ENCODE measurements at regions not wholly inside any gene's neighbourhood (a gene's known extent, or its start where the extent isn't known, plus 50 kb on each side); places are given as distances from the start of the nearest gene placed in this dataset.

DNA sequence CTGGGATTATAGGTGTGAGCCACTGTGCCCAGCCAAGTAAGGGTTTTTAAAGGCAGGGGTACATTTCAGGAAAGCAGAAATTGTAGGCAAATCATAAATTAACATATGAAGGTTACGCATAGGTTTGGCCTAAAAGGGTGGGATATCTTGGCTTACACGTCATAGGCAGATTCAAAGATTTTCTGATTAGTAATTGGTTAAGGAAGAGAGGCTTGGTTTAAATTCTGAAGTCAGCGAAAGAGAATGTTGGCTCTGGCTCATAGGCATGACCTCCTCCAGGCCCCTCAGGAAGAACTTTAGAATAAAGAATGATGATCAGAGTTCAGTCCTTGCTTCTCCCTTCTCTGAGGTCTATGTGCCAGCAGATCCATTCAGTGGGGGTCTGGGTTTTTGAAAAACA lies 124.8 kb upstream of the RBBP6 start:
- Histone ChIP-seq H3K9me3 (ENCODE audit: low read length) (no peaks in the 10 kb centered on the region), H3K36me3 (ENCODE audit: insufficient read depth, low read length) (no peaks in the 10 kb centered on the region), H3K27ac (ENCODE audit: low read depth, low read length) (no peak overlapping the region), H3K4me1 (ENCODE audit: insufficient read depth, low read length) (no peaks in the 10 kb centered on the region), H3K27me3 (ENCODE audit: insufficient read depth, low read length, poor library complexity, severe bottlenecking) (no peaks in the 10 kb centered on the region), H3K4me3 (ENCODE audit: low read length) (no peak overlapping the region)
- POLR2A ChIA-PET: no interaction called here
- no peak overlapping the region for H3K4me3 Mint-ChIP-seq
- H3K27ac Mint-ChIP-seq: no peak overlapping the region
- H3K4me1 Mint-ChIP-seq: no peaks in the 10 kb centered on the region
- H3K36me3 Mint-ChIP-seq: no peaks in the 10 kb centered on the region
- DNase-seq: no peak
- CTCF ChIA-PET: no interaction called here
- peaks cover 6 to 25% of the 10 kb centered on the region in 2 donors for H3K27me3 Mint-ChIP-seq
- peaks cover 0 to 6% (median 0%) of the 10 kb centered on the region in 5 donors for H3K9me3 Mint-ChIP-seq

DNA sequence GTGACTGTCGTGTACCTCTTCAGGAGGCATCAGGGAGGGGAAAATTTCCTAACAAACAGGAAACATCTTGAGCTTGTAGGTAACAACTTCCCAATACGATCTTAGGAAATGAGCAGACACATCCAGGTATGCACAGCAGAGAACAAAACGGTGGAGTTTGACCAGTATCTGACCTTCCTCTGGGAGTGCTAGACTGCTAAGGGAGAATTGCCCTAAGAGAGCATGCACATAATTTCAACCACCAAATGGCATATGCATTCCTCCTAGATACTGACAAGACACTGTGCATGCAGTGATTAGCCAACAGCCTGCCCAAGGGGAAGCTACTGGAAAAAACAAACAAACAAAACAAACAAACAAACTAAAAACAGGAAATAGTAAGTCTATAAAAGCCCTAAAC lies 120.6 kb upstream of the RBBP6 start:
- no peaks in the 10 kb centered on the region for H3K36me3 Mint-ChIP-seq
- no peak overlapping the region for H3K27ac Mint-ChIP-seq
- no peaks in the 10 kb centered on the region for H3K4me1 Mint-ChIP-seq
- ChIA-PET POLR2A (no interaction called here), CTCF (no interaction called here)
- no peaks in the 10 kb centered on the region for H3K36me3 ChIP-seq (ENCODE audit: insufficient read depth, low read length)
- no peaks in the 10 kb centered on the region for H3K4me1 ChIP-seq (ENCODE audit: insufficient read depth, low read length)
- no peak for DNase-seq
- no peaks in the 10 kb centered on the region for H3K27me3 ChIP-seq (ENCODE audit: insufficient read depth, low read length, poor library complexity, severe bottlenecking)
- H3K27me3 Mint-ChIP-seq: peaks cover 6 to 30% of the 10 kb centered on the region in 2 donors
- H3K27ac ChIP-seq (ENCODE audit: low read depth, low read length): no peak overlapping the region
- H3K9me3 ChIP-seq (ENCODE audit: low read length): no peaks in the 10 kb centered on the region
- H3K4me3 ChIP-seq (ENCODE audit: low read length): no peak overlapping the region
- H3K9me3 Mint-ChIP-seq: peaks cover 0 to 6% (median 0%) of the 10 kb centered on the region in 5 donors
- no peak overlapping the region for H3K4me3 Mint-ChIP-seq

DNA sequence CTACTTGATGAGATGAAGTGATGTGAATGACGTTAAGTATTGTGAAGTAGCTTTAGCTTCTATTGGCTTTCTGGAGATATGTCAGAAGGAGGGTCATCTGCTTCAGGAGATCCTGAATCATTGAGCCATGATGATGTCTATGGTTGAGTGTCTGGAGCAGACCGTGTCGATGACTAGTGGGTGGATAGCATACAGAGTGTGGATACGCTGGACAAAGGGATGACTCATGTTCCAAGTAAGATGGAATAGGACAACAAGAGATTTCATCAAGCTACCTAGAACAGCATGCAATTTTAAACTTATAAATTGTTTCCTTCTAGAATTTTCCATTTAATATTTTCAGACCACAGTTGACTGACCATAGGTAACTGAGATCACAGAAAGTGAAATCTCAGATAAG lies 116.1 kb upstream of the RBBP6 start:
- H3K36me3 Mint-ChIP-seq: no peaks in the 10 kb centered on the region
- DNase-seq: no peak
- H3K4me3 ChIP-seq (ENCODE audit: low read length): no peak overlapping the region
- no peaks in the 10 kb centered on the region for H3K9me3 Mint-ChIP-seq
- POLR2A ChIA-PET: no interaction called here
- H3K4me1 ChIP-seq (ENCODE audit: insufficient read depth, low read length): no peaks in the 10 kb centered on the region
- no peaks in the 10 kb centered on the region for H3K27me3 ChIP-seq (ENCODE audit: insufficient read depth, low read length, poor library complexity, severe bottlenecking)
- no peaks in the 10 kb centered on the region for H3K36me3 ChIP-seq (ENCODE audit: insufficient read depth, low read length)
- no peaks in the 10 kb centered on the region for H3K9me3 ChIP-seq (ENCODE audit: low read length)
- CTCF ChIA-PET: no interaction called here
- H3K27ac Mint-ChIP-seq: no peak overlapping the region
- H3K27ac ChIP-seq (ENCODE audit: low read depth, low read length): no peak overlapping the region
- no peak overlapping the region for H3K4me3 Mint-ChIP-seq
- no peaks in the 10 kb centered on the region for H3K4me1 Mint-ChIP-seq
- H3K27me3 Mint-ChIP-seq: peaks cover 4 to 32% of the 10 kb centered on the region in 2 donors

DNA sequence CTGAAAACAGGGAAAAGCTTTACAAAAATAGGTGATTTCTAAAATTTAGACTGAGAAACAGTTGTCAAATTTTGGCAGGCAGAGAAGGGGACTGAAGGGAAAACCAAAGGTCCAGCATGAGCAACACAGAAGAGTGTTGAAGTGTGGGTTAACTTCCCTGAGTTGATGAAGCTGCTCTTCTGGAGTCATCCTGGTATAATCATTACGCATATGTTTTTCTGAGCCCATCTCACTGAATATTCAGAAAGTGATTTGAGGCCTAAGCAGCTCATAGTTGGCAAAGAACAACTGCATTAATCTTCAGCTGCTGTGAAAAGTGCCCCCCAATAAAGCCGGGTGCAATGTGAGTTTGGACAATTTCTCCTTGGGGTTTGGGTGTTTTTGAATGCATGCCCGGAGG lies 115.0 kb upstream of the RBBP6 start:
- no peaks in the 10 kb centered on the region for H3K4me1 Mint-ChIP-seq

DNA sequence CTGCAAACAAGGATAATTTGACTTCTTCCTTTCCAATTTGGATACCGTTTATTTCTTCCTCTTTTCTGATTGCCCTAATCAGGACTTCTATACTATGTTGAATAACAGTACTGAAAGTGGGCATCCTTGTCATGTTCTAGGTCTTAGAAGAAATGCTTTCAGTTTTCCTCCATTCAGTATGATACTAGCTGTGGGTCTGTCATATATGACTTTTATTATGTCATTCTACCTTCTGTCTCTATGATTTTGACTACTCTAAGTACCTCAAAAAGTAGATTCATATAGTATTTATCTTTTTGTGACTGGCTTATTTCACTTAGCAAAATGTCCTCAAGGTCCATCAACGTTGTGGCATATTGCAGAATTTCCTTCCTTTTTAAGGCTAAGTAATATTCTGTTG lies 111.5 kb upstream of the RBBP6 start:
- no peaks in the 10 kb centered on the region for H3K36me3 Mint-ChIP-seq
- no peaks in the 10 kb centered on the region for H3K9me3 Mint-ChIP-seq
- Histone ChIP-seq H3K4me3 (ENCODE audit: low read length) (no peak overlapping the region), H3K27ac (ENCODE audit: low read depth, low read length) (no peak overlapping the region), H3K4me1 (ENCODE audit: insufficient read depth, low read length) (no peaks in the 10 kb centered on the region), H3K9me3 (ENCODE audit: low read length) (no peaks in the 10 kb centered on the region), H3K36me3 (ENCODE audit: insufficient read depth, low read length) (no peaks in the 10 kb centered on the region), H3K27me3 (ENCODE audit: insufficient read depth, low read length, poor library complexity, severe bottlenecking) (no peaks in the 10 kb centered on the region)
- CTCF ChIA-PET: no interaction called here
- no peak overlapping the region for H3K27ac Mint-ChIP-seq
- DNase-seq: no peak
- H3K4me3 Mint-ChIP-seq: no peak overlapping the region
- H3K27me3 Mint-ChIP-seq: peaks cover 16 to 38% of the 10 kb centered on the region in 2 donors
- no peaks in the 10 kb centered on the region for H3K4me1 Mint-ChIP-seq
- POLR2A ChIA-PET: no interaction called here

More for the DNA sequence above, 115.0 kb upstream of the RBBP6 start:
- H3K27ac ChIP-seq (ENCODE audit: low read depth, low read length): no peak overlapping the region
- no peaks in the 10 kb centered on the region for H3K27me3 ChIP-seq (ENCODE audit: insufficient read depth, low read length, poor library complexity, severe bottlenecking)
- CTCF ChIA-PET: no interaction called here
- no peaks in the 10 kb centered on the region for H3K36me3 ChIP-seq (ENCODE audit: insufficient read depth, low read length)
- Mint-ChIP-seq H3K36me3 (no peaks in the 10 kb centered on the region), H3K27ac (no peak overlapping the region), H3K27me3 (peaks cover 3 to 28% of the 10 kb centered on the region in 2 donors), H3K9me3 (no peaks in the 10 kb centered on the region), H3K4me3 (no peak overlapping the region)
- DNase-seq: no peak
- no peaks in the 10 kb centered on the region for H3K9me3 ChIP-seq (ENCODE audit: low read length)
- H3K4me1 ChIP-seq (ENCODE audit: insufficient read depth, low read length): no peaks in the 10 kb centered on the region
- no peak overlapping the region for H3K4me3 ChIP-seq (ENCODE audit: low read length)
- POLR2A ChIA-PET: no interaction called here

DNA sequence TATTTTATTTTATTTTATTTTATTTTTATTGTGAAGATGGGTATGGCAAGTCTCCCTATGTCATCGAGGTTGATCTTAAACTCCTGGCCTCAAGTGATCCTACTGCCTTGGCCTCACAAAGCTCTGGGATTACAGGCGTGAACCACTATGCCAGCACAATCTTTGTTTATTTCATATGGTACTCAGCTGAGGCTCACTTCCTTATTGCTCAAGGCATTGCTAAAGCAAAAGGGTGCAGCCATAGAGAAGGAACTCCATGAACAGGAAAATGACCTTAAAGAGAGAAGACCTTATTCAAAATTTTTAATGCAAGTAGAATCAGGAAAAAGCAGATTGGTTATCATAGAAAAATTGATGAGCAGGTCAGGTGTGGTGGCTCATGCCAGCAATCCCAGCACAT lies 110.6 kb upstream of the RBBP6 start:
- H3K4me3 Mint-ChIP-seq: no peak overlapping the region

DNA sequence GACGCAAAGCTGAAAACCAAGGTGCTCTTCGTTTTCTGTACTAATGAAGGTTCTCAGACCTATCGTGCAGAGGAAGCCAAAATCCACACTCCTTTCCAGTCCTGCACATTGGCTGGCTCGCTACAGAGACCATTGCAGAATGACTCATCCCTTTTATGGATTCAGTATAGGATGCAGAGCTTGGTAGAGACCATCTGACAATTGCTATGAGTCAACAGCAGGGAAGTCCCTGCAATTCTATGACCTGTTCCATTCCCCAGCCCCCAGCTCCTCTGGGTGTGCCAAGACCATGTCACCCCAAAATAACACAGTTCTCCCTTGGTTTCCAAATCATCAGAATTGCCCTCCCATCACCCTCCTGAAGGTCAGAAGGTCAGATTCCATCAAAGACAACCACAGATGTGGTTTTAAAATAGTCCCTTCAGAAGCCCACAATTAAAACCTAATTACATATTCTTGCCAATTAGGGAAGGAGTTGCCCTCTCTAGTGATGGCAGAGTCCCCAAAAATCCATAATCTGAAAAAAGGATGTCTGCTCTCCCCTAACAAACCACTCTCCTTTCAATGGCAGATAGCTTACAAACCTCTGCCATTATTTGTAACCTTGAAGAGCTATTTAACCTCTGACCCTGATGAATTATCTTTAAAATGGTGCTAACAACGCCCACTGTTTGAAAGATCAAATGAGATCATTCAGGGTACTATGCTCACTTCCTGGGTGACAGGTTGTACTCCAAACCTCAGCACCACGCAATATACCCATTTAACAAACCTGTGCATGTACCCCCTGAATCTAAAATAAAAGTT lies 108.2 kb upstream of the RBBP6 start:
- Histone ChIP-seq H3K27me3 (ENCODE audit: insufficient read depth, low read length, poor library complexity, severe bottlenecking) (no peaks in the 10 kb centered on the region), H3K36me3 (ENCODE audit: insufficient read depth, low read length) (no peaks in the 10 kb centered on the region), H3K4me1 (ENCODE audit: insufficient read depth, low read length) (no peaks in the 10 kb centered on the region), H3K4me3 (ENCODE audit: low read length) (no peak overlapping the region), H3K9me3 (ENCODE audit: low read length) (no peaks in the 10 kb centered on the region), H3K27ac (ENCODE audit: low read depth, low read length) (no peak overlapping the region)
- ChIA-PET POLR2A (no interaction called here), CTCF (no interaction called here)
- Mint-ChIP-seq H3K27ac (no peak overlapping the region), H3K4me1 (no peaks in the 10 kb centered on the region), H3K27me3 (peaks cover 21 to 44% of the 10 kb centered on the region in 2 donors), H3K4me3 (no peak overlapping the region), H3K9me3 (no peaks in the 10 kb centered on the region), H3K36me3 (no peaks in the 10 kb centered on the region)
- DNase-seq: no peak

More for the DNA sequence above, 110.6 kb upstream of the RBBP6 start:
- Mint-ChIP-seq H3K36me3 (no peaks in the 10 kb centered on the region), H3K4me1 (no peaks in the 10 kb centered on the region), H3K27me3 (peaks cover 19 to 44% of the 10 kb centered on the region in 2 donors), H3K27ac (no peak overlapping the region), H3K9me3 (no peaks in the 10 kb centered on the region)
- DNase-seq: no peak
- no peaks in the 10 kb centered on the region for H3K27me3 ChIP-seq (ENCODE audit: insufficient read depth, low read length, poor library complexity, severe bottlenecking)
- no peak overlapping the region for H3K27ac ChIP-seq (ENCODE audit: low read depth, low read length)
- H3K36me3 ChIP-seq (ENCODE audit: insufficient read depth, low read length): no peaks in the 10 kb centered on the region
- no peak overlapping the region for H3K4me3 ChIP-seq (ENCODE audit: low read length)
- ChIA-PET POLR2A (no interaction called here), CTCF (no interaction called here)
- no peaks in the 10 kb centered on the region for H3K4me1 ChIP-seq (ENCODE audit: insufficient read depth, low read length)
- no peaks in the 10 kb centered on the region for H3K9me3 ChIP-seq (ENCODE audit: low read length)

DNA sequence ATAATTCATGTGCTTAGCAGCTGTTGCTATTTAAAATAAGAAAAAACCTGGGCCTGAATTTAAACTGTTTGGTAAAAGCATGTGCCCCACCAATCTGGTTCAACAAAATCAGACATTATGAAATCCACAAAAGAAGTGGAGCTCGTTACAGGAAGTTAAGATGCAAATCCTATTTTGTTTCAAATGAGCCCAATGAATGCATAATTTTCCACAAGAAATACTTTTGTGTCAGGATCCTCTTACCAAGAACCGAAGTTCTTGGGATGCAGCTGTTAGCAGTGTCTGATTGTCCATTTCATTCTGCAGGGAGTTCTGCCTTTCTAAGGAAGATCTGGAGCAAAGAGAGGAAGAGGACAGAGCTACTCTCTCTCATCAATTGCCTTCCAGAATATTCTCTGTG lies 105.7 kb upstream of the RBBP6 start:
- Mint-ChIP-seq H3K36me3 (no peaks in the 10 kb centered on the region), H3K4me3 (no peak overlapping the region), H3K9me3 (peaks cover 0 to 3% (median 0%) of the 10 kb centered on the region in 5 donors), H3K27ac (no peak overlapping the region), H3K27me3 (peaks cover 19 to 36% of the 10 kb centered on the region in 2 donors), H3K4me1 (no peaks in the 10 kb centered on the region)
- Histone ChIP-seq H3K4me3 (ENCODE audit: low read length) (no peak overlapping the region), H3K4me1 (ENCODE audit: insufficient read depth, low read length) (no peaks in the 10 kb centered on the region), H3K9me3 (ENCODE audit: low read length) (no peaks in the 10 kb centered on the region), H3K27ac (ENCODE audit: low read depth, low read length) (no peak overlapping the region), H3K36me3 (ENCODE audit: insufficient read depth, low read length) (no peaks in the 10 kb centered on the region), H3K27me3 (ENCODE audit: insufficient read depth, low read length, poor library complexity, severe bottlenecking) (no peaks in the 10 kb centered on the region)
- no peak for DNase-seq
- ChIA-PET CTCF (no interaction called here), POLR2A (no interaction called here)
